H1 (cell line): ENCODE measurements at regions not wholly inside any gene's neighbourhood (a gene's known extent, or its start where the extent isn't known, plus 50 kb on each side); places are given as distances from the start of the nearest gene placed in this dataset.

ENCODE experiments used
- CTCF ChIA-PET: fragments of 300-600 bp; sonication (Branson Sonifier 250); formaldehyde crosslinking; loops from one replicate; lab custom pipeline; 2021; ENCODE audit not compliant: partially characterized antibody; lab: Charles Lee
- POLR2A ChIA-PET: fragments of 300-600 bp; sonication (Branson Sonifier 250); formaldehyde crosslinking; loops from one replicate; lab custom pipeline; 2021; ENCODE audit warnings: inconsistent platforms; ENCODE audit not compliant: partially characterized antibody; lab: Charles Lee
- DNase-seq, 2 experiments: peaks; one replicate each; pipeline versions ENCODE4 v3.0.0 to v3.0.0-alpha.2; 2010 to 2022; ENCODE audit warnings: low spot score in 2 of 2, low read depth in 1 of 2, mixed read lengths in 1 of 2
- FAIRE-seq: peaks from 2 replicates; lab custom pipeline; 2011; peaks lifted over from hg19 to GRCh38; lab: Jason Lieb, UNC
- H2AFZ ChIP-seq: 2 replicates; pipeline ENCODE4 v1.8.1; 2012; ENCODE audit warnings: low read length, inconsistent platforms
- H2AK5ac ChIP-seq: 2 replicates; pipeline ENCODE4 v1.6.1; 2013; ENCODE audit warnings: low read depth, low read length
- H2BK120ac ChIP-seq: replicated peaks from 2 replicates; pipeline ENCODE3; 2013; ENCODE audit warnings: low read depth, low read length, inconsistent platforms
- H2BK12ac ChIP-seq: 2 replicates; pipeline ENCODE4 v1.6.1; 2013; ENCODE audit warnings: low read depth, low read length
- H2BK15ac ChIP-seq: 2 replicates; pipeline ENCODE4 v1.6.1; 2013; ENCODE audit warnings: low read length
- H2BK20ac ChIP-seq: 2 replicates; pipeline ENCODE4 v1.6.1; 2013; ENCODE audit warnings: low read length
- H2BK5ac ChIP-seq: 2 replicates; pipeline ENCODE4 v1.6.1; 2013; ENCODE audit warnings: low read depth, low read length
- H3K14ac ChIP-seq: 2 replicates; pipeline ENCODE4 v1.6.1; 2013; ENCODE audit warnings: inconsistent platforms; ENCODE audit not compliant: insufficient read length
- H3K18ac ChIP-seq: 2 replicates; pipeline ENCODE4 v1.6.1; 2013; ENCODE audit warnings: low read length; ENCODE audit errors: extremely low read depth
- H3K23ac ChIP-seq: 2 replicates; pipeline ENCODE4 v1.6.1; 2013; ENCODE audit warnings: inconsistent platforms; ENCODE audit not compliant: insufficient read length
- H3K23me2 ChIP-seq: 2 replicates; pipeline ENCODE4 v1.6.1; 2013; ENCODE audit warnings: low read depth, low read length
- H3K27ac ChIP-seq: 2 replicates; pipeline ENCODE4 v1.6.1; 2011; ENCODE audit warnings: low read depth, low read length, inconsistent platforms
- H3K27me3 ChIP-seq, 4 experiments: replicated peaks in 1 of 4; 1 replicate in 1 of 4; 2 replicates in 3 of 4; pipeline versions ENCODE4 v1.6.1 to v1.8.1; 2011 to 2013; ENCODE audit warnings: low read length in 3 of 4, mild to moderate bottlenecking in 3 of 4, inconsistent platforms in 2 of 4, mixed read lengths in 2 of 4, moderate library complexity in 1 of 4; ENCODE audit not compliant: control insufficient read depth in 3 of 4, insufficient read depth in 3 of 4; ENCODE audit errors: extremely low read depth in 1 of 4
- H3K36me3 ChIP-seq, 4 experiments: 2 replicates each; pipeline versions ENCODE4 v1.6.1 to v1.8.1; 2011 to 2013; ENCODE audit warnings: mild to moderate bottlenecking in 4 of 4, low read length in 3 of 4, moderate library complexity in 2 of 4, control low read depth in 1 of 4, inconsistent platforms in 1 of 4; ENCODE audit not compliant: insufficient read depth in 4 of 4, control insufficient read depth in 2 of 4
- H3K4ac ChIP-seq: replicated peaks from 2 replicates; pipeline ENCODE3; 2013; ENCODE audit warnings: low read length, low read depth, mixed read lengths, inconsistent platforms; ENCODE audit not compliant: insufficient read length
- H3K4me1 ChIP-seq, 4 experiments: replicated peaks in 1 of 4; 1 replicate in 1 of 4; 2 replicates in 3 of 4; pipeline versions ENCODE4 v1.6.1 to v1.8.1; 2011 to 2013; ENCODE audit warnings: low read length in 3 of 4, inconsistent platforms in 2 of 4, mixed read lengths in 1 of 4; ENCODE audit not compliant: insufficient read depth in 4 of 4, control insufficient read depth in 3 of 4
- H3K4me2 ChIP-seq, 2 experiments: 2 replicates each; pipeline versions ENCODE4 v1.6.1 to v1.8.1; 2011 to 2013; ENCODE audit warnings: low read depth in 2 of 2, low read length in 2 of 2, control low read depth in 1 of 2, inconsistent platforms in 1 of 2, mild to moderate bottlenecking in 1 of 2; ENCODE audit not compliant: insufficient read depth in 1 of 2
- H3K4me3 ChIP-seq, 4 experiments: fragments of 200-600, 300-600 bp in 1 of 4; sonication (generic), shearing (Covaris generic), sonication (Bioruptor Twin) in 1 of 4; 2 replicates each; pipeline versions ENCODE4 v1.5.1 to v1.8.1; 2011 to 2016; ENCODE audit warnings: low read length in 4 of 4, low read depth in 3 of 4, control low read depth in 2 of 4, inconsistent platforms in 2 of 4, mild to moderate bottlenecking in 2 of 4, mixed read lengths in 1 of 4, moderate library complexity in 1 of 4; ENCODE audit not compliant: insufficient read depth in 2 of 4; ENCODE audit errors: extremely low read depth in 1 of 4
- H3K56ac ChIP-seq: replicated peaks from 2 replicates; pipeline ENCODE3; 2013; ENCODE audit warnings: low read depth, mild to moderate bottlenecking, mixed read lengths, low read length, inconsistent platforms; ENCODE audit not compliant: insufficient read length
- H3K79me1 ChIP-seq: 2 replicates; pipeline ENCODE4 v1.6.1; 2013; ENCODE audit warnings: low read depth, low read length, control low read depth
- H3K79me2 ChIP-seq, 2 experiments: 2 replicates each; pipeline versions ENCODE4 v1.6.1 to v1.8.1; 2012 to 2013; ENCODE audit warnings: low read length in 2 of 2, mild to moderate bottlenecking in 2 of 2, inconsistent platforms in 1 of 2; ENCODE audit not compliant: insufficient read depth in 2 of 2, control insufficient read depth in 1 of 2
- H3K9ac ChIP-seq, 4 experiments: replicated peaks in 1 of 4; 1 replicate in 1 of 4; 2 replicates in 3 of 4; pipeline versions ENCODE4 v1.6.1 to v1.8.1; 2011 to 2013; ENCODE audit warnings: low read depth in 3 of 4, low read length in 3 of 4, control low read depth in 2 of 4, mild to moderate bottlenecking in 2 of 4, moderate library complexity in 2 of 4, inconsistent platforms in 1 of 4; ENCODE audit errors: extremely low read depth in 1 of 4
- H3K9me3 ChIP-seq, 2 experiments: 2 replicates each; pipeline versions ENCODE4 v1.6.1 to v1.8.1; 2012 to 2013; ENCODE audit warnings: mild to moderate bottlenecking in 2 of 2, moderate library complexity in 2 of 2, control low read depth in 1 of 2, inconsistent platforms in 1 of 2, low read depth in 1 of 2, low read length in 1 of 2, mixed read lengths in 1 of 2; ENCODE audit not compliant: insufficient read depth in 2 of 2
- H4K20me1 ChIP-seq, 2 experiments: replicated peaks in 1 of 2; 2 replicates each; pipeline versions ENCODE3 to v1.8.1; 2011 to 2013; ENCODE audit warnings: inconsistent platforms in 2 of 2, low read length in 2 of 2, mild to moderate bottlenecking in 1 of 2; ENCODE audit not compliant: insufficient read depth in 2 of 2, control insufficient read depth in 1 of 2
- H4K5ac ChIP-seq: 2 replicates; pipeline ENCODE4 v1.6.1; 2013; ENCODE audit warnings: low read length, low read depth, mixed read lengths, inconsistent platforms; ENCODE audit not compliant: insufficient read length
- H4K8ac ChIP-seq: 2 replicates; pipeline ENCODE4 v1.8.0; 2013; ENCODE audit warnings: mild to moderate bottlenecking, moderate library complexity, low read length, inconsistent platforms; ENCODE audit not compliant: insufficient read depth; ENCODE audit errors: extremely low read depth
- H4K91ac ChIP-seq: replicated peaks from 2 replicates; pipeline ENCODE3; 2013; ENCODE audit warnings: low read length, mixed read lengths, inconsistent platforms; ENCODE audit not compliant: insufficient read length
- ASH2L ChIP-seq: fragments of 200-600, 300-600 bp; sonication (generic); IDR thresholded peaks from one replicate; pipeline ENCODE4 v1.7.1; 2017; ENCODE audit warnings: low read length
- GTF2F1 ChIP-seq: IDR thresholded peaks from 2 replicates; pipeline ENCODE4 v1.6.1; 2012; ENCODE audit warnings: low read depth, low read length, improper control_type of control experiment, borderline replicate concordance
- POLR2A ChIP-seq, 2 experiments: IDR thresholded peaks; 1 replicate in 1 of 2; 2 replicates in 1 of 2; pipeline ENCODE4 v1.6.1; 2011; ENCODE audit warnings: low read depth in 2 of 2, low read length in 2 of 2, mild to moderate bottlenecking in 2 of 2; ENCODE audit errors: control extremely low read depth in 1 of 2
- POLR2AphosphoS5 ChIP-seq: IDR thresholded peaks from 2 replicates; pipeline ENCODE4 v1.6.1; 2011; ENCODE audit warnings: low read depth, low read length
- POU5F1 ChIP-seq: IDR thresholded peaks from 2 replicates; pipeline ENCODE4 v1.6.1; 2011; ENCODE audit warnings: low read depth, mild to moderate bottlenecking, low read length, moderate library complexity
- ZNF274 ChIP-seq: IDR thresholded peaks from 2 replicates; pipeline ENCODE4 v1.7.0; 2012; ENCODE audit warnings: low read length, borderline replicate concordance; ENCODE audit errors: extremely low read depth
- WGBS, 2 experiments: shearing (Covaris generic) in 1 of 2; methylation state at CpG; one replicate each; pipeline versions ENCODE4 v1.1.6 to v1.1.7; 2013 to 2015; ENCODE audit warnings: low lambda C conversion rate in 2 of 2, mixed read lengths in 2 of 2, inconsistent platforms in 1 of 2, low coverage in 1 of 2, missing lambda C conversion rate in 1 of 2; ENCODE audit not compliant: insufficient replicate concordance in 2 of 2, insufficient coverage in 1 of 2, insufficient read length in 1 of 2; ENCODE audit errors: extremely low coverage in 1 of 2, missing lambda C conversion rate in 1 of 2; 5-methylcytosine and 5-hydroxymethylcytosine counted together
- TF ChIP-seq, protein P1 (sequence below): IDR thresholded peaks from 2 replicates; pipeline ENCODE4 v1.6.1; 2011; ENCODE audit warnings: low read depth, mild to moderate bottlenecking, low read length; ENCODE audit not compliant: insufficient read depth

DNA sequence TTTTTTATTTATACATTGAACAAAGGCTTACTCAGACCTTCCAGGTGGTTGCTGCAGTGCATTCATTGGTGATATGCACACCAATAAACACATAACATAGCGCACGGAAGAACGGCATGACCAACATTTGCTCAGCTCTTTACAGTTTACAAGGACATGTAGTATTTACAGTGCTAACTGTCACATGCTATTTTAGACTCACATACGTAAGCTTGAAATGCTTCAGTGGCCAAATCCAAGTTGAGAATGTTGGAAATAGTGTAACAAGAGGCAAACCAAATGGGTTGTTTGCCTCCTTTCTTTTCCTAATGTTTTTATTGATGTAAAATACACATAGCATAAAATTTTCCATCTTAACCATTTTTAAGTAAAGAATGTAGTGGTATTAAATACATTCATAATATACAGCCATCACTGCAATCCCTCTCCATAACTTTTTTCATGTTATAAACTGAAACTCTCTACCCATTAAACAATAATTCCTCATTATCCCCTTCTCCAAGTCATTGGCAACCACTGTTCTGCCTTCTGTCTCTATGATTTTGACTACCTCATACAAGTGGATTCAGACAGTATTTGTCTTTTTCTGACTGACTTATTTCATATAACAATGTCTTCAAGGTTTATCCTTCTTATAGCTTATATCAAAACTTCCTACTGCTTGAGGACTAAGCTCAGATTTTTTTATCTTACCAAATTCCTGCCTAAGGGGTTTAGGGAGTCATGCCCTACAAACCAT, 1722.9 kb upstream of the AGA start:
- Histone ChIP-seq H2BK20ac (no peak overlapping the region), H3K9me3 (0 out of 4 replicates have a peak, but pooled peaks cover 0 to 3% of the 10 kb centered on the region in 2 experiments), H3K27me3 (no peaks in the 10 kb centered on the region), H3K27ac (no peak overlapping the region), H3K23ac (peak overlapping the region; percentile 95), H4K20me1 (no peaks in the 10 kb centered on the region), H4K91ac (no peak overlapping the region), H3K23me2 (peaks cover 4% of the 10 kb centered on the region; the same call in 1 of the 2 replicates), H4K5ac (no peak overlapping the region), H3K14ac (no peak overlapping the region), H2AK5ac (no peak overlapping the region), H3K4ac (no peak overlapping the region), H3K56ac (no peak overlapping the region), H2BK12ac (no peak overlapping the region), H2BK15ac (no peak overlapping the region), H3K18ac (no peak overlapping the region), H2AFZ (no peak overlapping the region), H2BK120ac (no peak overlapping the region), H3K4me3 (peak overlapping the region; percentile 2 to 66 (median 26); a peak in 4 of 8 replicates), H3K79me2 (peaks cover 0 to 37% of the 10 kb centered on the region in 2 experiments; a peak in 2 of 4 replicates), H3K36me3 (peaks cover 0 to 19% (median 4%) of the 10 kb centered on the region in 4 experiments; a peak in 3 of 8 replicates), H4K8ac (no peak overlapping the region), H3K4me1 (peaks cover 0 to 10% (median 4%) of the 10 kb centered on the region in 4 experiments; a peak in 3 of 7 replicates), H3K9ac (peak overlapping the region in 1 of 4 experiments; percentile 45; a peak in 2 of 7 replicates), H3K4me2 (peak overlapping the region; percentile 60 to 85), H2BK5ac (no peak overlapping the region), H3K79me1 (no peaks in the 10 kb centered on the region)
- POLR2A ChIA-PET: interaction anchor here (0.8 to 3.1 kb wide), 11 partner anchors 10 to 241 kb away, joined by 3 to 23 read pairs (median 3); no protein-coding TSS in a partner anchor
- peak; percentile 42 for FAIRE-seq
- CTCF ChIA-PET: interaction anchor here (2.6 kb wide), 1 partner anchor 13 kb away, joined by 7 read pairs; no protein-coding TSS in a partner anchor
- 87% methylated on average over 4 of the region's 4 CpGs; no CpG with 5 or more reads in 1 of the 2 experiments for WGBS, 2 experiments
- no peak for DNase-seq
- TF ChIP-seq POLR2A (IDR thresholded peaks at IDR 0.05; ENCODE audit: control extremely low read depth in 1 of 2, low read depth in 2 of 2, low read length in 2 of 2): peak in 1 of 2 experiments; percentile 54; a peak in 2 of 3 replicates
- TF ChIP-seq, protein P1, sequence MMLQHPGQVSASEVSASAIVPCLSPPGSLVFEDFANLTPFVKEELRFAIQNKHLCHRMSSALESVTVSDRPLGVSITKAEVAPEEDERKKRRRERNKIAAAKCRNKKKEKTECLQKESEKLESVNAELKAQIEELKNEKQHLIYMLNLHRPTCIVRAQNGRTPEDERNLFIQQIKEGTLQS: no peak
- no peak for TF ChIP-seq GTF2F1
- no peak for TF ChIP-seq ZNF274
- TF ChIP-seq ASH2L: no peak
- TF ChIP-seq POLR2AphosphoS5: peak; percentile 79
- TF ChIP-seq POU5F1: no peak
